HEK293T (cell line): ENCODE measurements at regions not wholly inside any gene's neighbourhood (a gene's known extent, or its start where the extent isn't known, plus 50 kb on each side); places are given as distances from the start of the nearest gene placed in this dataset.

Experiments used
- CTCF ChIA-PET: fragments of 350-600 bp; formaldehyde crosslinking; extraction: SDS; loops from one replicate; lab custom pipeline; 2021; ENCODE audit warnings: antibody characterized with exemption, inconsistent platforms; lab: Yijun Ruan, JAX
- POLR2A ChIA-PET: fragments of 350-600 bp; formaldehyde crosslinking; extraction: SDS; loops from one replicate; lab custom pipeline; 2020; ENCODE audit warnings: antibody characterized with exemption, inconsistent platforms; lab: Yijun Ruan, JAX
- DNase-seq: peaks from one replicate; pipeline ENCODE4 v3.0.0; 2012; ENCODE audit warnings: mixed read lengths; ENCODE audit errors: extremely low spot score
- ARNT ChIP-seq: fragments of 450-650 bp; IDR thresholded peaks from 2 replicates; pipeline ENCODE4 v1.6.1; 2017; ENCODE audit warnings: mild to moderate bottlenecking
- BHLHE40 ChIP-seq: fragments of 450-650 bp; IDR thresholded peaks from 2 replicates; pipeline ENCODE4 v1.6.1; 2016; ENCODE audit warnings: mild to moderate bottlenecking, moderate library complexity, borderline replicate concordance
- CTBP1 ChIP-seq: fragments of 450-650 bp; IDR thresholded peaks from 2 replicates; pipeline ENCODE4 v1.6.1; 2016; ENCODE audit warnings: borderline replicate concordance
- ELF4 ChIP-seq: fragments of 450-650 bp; IDR thresholded peaks from 2 replicates; pipeline ENCODE4 v1.6.1; 2017; ENCODE audit warnings: antibody characterized with exemption
- FOXA1 ChIP-seq: fragments of 450-650 bp; IDR thresholded peaks from 2 replicates; pipeline ENCODE4 v1.6.1; 2016; ENCODE audit warnings: mild to moderate bottlenecking
- FOXK2 ChIP-seq: fragments of 450-650 bp; IDR thresholded peaks from 2 replicates; pipeline ENCODE4 v1.6.1; 2016; ENCODE audit warnings: mild to moderate bottlenecking
- FOXM1 ChIP-seq: fragments of 450-650 bp; IDR thresholded peaks from 2 replicates; pipeline ENCODE4 v1.6.1; 2017; ENCODE audit warnings: mild to moderate bottlenecking, borderline replicate concordance
- HDGF ChIP-seq: fragments of 450-650 bp; IDR thresholded peaks from 2 replicates; pipeline ENCODE4 v1.6.1; 2017; ENCODE audit warnings: antibody characterized with exemption, borderline replicate concordance
- L3MBTL2 ChIP-seq: fragments of 450-650 bp; conservative IDR thresholded peaks from 2 replicates; pipeline ENCODE4 v1.6.1; 2016; ENCODE audit warnings: mild to moderate bottlenecking
- LEF1 ChIP-seq: fragments of 450-650 bp; IDR thresholded peaks from 2 replicates; pipeline ENCODE4 v1.6.1; 2017; ENCODE audit warnings: mild to moderate bottlenecking, borderline replicate concordance
- NFRKB ChIP-seq: fragments of 450-650 bp; IDR thresholded peaks from 2 replicates; pipeline ENCODE4 v1.6.1; 2016; ENCODE audit warnings: mild to moderate bottlenecking, moderate library complexity
- SP1 ChIP-seq: fragments of 450-650 bp; IDR thresholded peaks from 2 replicates; pipeline ENCODE4 v1.6.1; 2017
- SUZ12 ChIP-seq: fragments of 450-650 bp; IDR thresholded peaks from 2 replicates; pipeline ENCODE4 v1.6.1; 2016; ENCODE audit warnings: mild to moderate bottlenecking
- TARDBP ChIP-seq: fragments of 450-650 bp; IDR thresholded peaks from 2 replicates; pipeline ENCODE4 v1.6.1; 2016
- ZNF384 ChIP-seq: fragments of 450-650 bp; IDR thresholded peaks from 2 replicates; pipeline ENCODE4 v1.6.1; 2016
- TF ChIP-seq, protein P1 (sequence below): fragments of 450-650 bp; IDR thresholded peaks from 2 replicates; pipeline ENCODE4 v1.6.1; 2016

DNA sequence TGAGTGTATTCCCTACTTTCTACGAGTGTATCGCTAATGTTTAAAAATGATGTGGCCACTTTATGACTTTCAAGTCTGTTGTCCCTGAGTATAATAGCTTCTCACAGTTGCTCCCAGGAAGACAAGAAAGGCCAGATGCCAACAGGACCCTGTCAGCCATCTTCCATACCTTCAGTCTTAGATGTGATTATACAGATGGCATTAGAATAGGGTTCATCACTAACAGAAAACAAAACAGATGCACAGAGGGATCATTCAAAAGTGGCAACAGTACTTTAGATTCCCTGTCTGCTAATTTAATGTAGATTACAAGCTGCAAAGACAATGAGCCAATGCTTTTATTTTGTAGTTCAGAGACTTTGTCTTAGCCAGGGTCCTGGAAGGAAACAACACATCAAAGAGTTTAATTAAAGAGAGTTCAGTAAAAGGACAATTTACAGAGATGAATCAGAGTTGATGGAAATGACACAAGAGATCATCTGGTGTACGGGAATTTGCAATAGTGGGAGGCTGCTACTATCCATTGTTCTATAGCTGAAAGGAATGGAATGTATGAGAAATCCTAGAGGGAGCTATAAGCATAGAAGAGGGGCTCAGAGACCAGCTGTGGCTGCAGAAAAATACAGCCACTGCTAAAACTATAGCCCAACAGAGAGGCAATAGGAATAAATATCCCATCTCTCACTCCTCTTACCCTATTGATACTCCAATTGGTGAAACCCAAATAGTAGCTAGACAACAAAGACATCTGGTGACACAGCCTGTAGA is 393.7 kb upstream of the SMC2 start:
- TF ChIP-seq, protein P1, sequence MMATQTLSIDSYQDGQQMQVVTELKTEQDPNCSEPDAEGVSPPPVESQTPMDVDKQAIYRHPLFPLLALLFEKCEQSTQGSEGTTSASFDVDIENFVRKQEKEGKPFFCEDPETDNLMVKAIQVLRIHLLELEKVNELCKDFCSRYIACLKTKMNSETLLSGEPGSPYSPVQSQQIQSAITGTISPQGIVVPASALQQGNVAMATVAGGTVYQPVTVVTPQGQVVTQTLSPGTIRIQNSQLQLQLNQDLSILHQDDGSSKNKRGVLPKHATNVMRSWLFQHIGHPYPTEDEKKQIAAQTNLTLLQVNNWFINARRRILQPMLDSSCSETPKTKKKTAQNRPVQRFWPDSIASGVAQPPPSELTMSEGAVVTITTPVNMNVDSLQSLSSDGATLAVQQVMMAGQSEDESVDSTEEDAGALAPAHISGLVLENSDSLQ, result no peak
- TF ChIP-seq CTBP1, result no peak
- TF ChIP-seq L3MBTL2, result no peak
- TF ChIP-seq ZNF384, result no peak
- TF ChIP-seq FOXA1, result no peak
- no peak for TF ChIP-seq SP1
- no peak for TF ChIP-seq ELF4
- TF ChIP-seq FOXM1, result no peak
- no peak for TF ChIP-seq NFRKB
- no peak for TF ChIP-seq SUZ12
- no peak for TF ChIP-seq ARNT
- no peak for TF ChIP-seq LEF1
- TF ChIP-seq HDGF, result no peak
- no peak for TF ChIP-seq TARDBP
- no peak for TF ChIP-seq BHLHE40
- no peak for TF ChIP-seq FOXK2
- POLR2A ChIA-PET, result no interaction called here
- no peak for DNase-seq
- CTCF ChIA-PET, result no interaction called here

DNA sequence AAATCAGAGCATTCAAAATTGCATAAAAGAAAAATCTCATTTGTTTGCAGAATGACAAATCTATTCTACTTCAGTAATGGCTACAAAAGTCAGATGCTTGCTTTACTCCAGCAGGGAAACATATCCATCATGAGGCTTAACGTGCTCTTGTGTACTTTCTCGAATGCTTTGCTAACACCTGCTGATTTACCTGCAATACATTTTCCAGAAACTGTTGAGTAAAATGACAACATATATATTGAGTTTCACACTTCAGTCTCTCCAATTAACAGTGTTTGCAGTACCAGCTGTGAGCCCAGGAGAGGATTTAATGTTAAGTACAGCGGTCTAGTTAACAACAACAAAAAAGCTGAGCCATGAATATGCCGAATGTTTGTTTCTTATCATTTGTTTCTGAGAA is 391.5 kb upstream of the SMC2 start:
- no peak for DNase-seq
- CTCF ChIA-PET, result no interaction called here
- POLR2A ChIA-PET, result no interaction called here
- TF ChIP-seq TARDBP (no peak), FOXM1 (no peak), SP1 (no peak), SUZ12 (no peak), HDGF (no peak), ZNF384 (no peak), CTBP1 (no peak), BHLHE40 (no peak), ELF4 (no peak), LEF1 (no peak), L3MBTL2 (no peak), FOXA1 (no peak), ARNT (no peak), NFRKB (no peak)
- TF ChIP-seq, protein P1, result no peak

- POLR2A ChIA-PET, result no interaction called here
- TF ChIP-seq CTBP1, result no peak
- TF ChIP-seq FOXM1, result no peak
- TF ChIP-seq ZNF384, result no peak
- TF ChIP-seq NFRKB, result no peak
- no peak for TF ChIP-seq SUZ12
- no peak for TF ChIP-seq ARNT
- CTCF ChIA-PET, result no interaction called here
- no peak for DNase-seq
Observed at GRCh38 chr9:103707181-103707580, 386.9 kb upstream of the SMC2 start.

DNA sequence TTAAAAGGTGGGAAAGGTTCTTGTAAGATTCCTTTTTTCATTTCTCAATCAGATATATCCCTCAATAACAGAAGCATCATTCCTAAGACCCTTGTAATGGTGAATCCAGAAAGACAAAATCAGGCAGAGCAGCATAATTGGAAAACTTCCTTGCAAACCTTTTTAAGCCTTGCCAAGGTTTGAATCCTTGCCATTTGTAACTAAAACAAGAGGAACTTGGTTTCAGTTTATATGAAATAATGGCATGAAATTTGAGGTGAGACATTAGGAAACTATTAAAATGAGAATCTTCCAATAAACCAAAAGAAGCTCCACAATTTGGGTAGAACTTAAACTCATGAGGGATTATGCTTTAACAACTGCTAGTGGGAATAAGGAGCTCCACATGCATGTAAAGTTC is 384.7 kb upstream of the SMC2 start:
- ChIA-PET CTCF (no interaction called here), POLR2A (no interaction called here)
- DNase-seq, result no peak
- no peak for TF ChIP-seq ARNT
- TF ChIP-seq ZNF384, result no peak
- TF ChIP-seq L3MBTL2, result no peak
- TF ChIP-seq SUZ12, result no peak
- TF ChIP-seq ELF4, result no peak
- TF ChIP-seq, protein P1, result no peak
- no peak for TF ChIP-seq FOXA1
- no peak for TF ChIP-seq SP1
- TF ChIP-seq TARDBP, result no peak
- no peak for TF ChIP-seq BHLHE40
- no peak for TF ChIP-seq FOXM1
- TF ChIP-seq FOXK2, result no peak
- no peak for TF ChIP-seq HDGF
- TF ChIP-seq CTBP1, result no peak
- no peak for TF ChIP-seq LEF1
- no peak for TF ChIP-seq NFRKB

DNA sequence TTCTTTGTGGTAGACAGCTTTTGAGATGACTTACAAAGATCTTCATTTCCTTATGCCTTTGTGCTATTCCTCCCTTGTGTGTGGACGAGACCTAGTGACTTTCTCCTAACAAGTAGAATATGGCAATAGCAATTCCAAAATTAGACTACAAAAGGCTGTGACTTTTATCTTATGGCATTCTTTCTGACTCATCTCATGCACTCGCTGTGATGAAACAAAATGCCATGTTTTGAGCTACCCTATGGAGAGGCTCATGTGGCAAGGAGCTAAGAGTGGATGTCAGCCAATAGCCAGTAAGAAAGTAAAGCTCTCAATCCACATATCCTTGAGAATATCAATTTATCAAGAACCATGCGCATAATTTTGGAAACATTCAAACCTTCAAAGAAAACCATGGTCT is 380.5 kb upstream of the SMC2 start:
- no peak for DNase-seq
- POLR2A ChIA-PET, result no interaction called here
- CTCF ChIA-PET, result no interaction called here
- TF ChIP-seq, protein P1, result no peak
- TF ChIP-seq FOXM1 (no peak), FOXA1 (no peak), ZNF384 (no peak), SUZ12 (no peak), HDGF (no peak), CTBP1 (no peak), TARDBP (no peak), ARNT (no peak), L3MBTL2 (no peak), SP1 (no peak), FOXK2 (no peak), NFRKB (no peak)
